Mucosa of rectum (tissue), 2 donors: ENCODE measurements at regions not wholly inside any gene's neighbourhood (a gene's known extent, or its start where the extent isn't known, plus 50 kb on each side); places are given as distances from the start of the nearest gene placed in this dataset.
"Not testable (repeated sequence)": the region's sequence is repeated elsewhere in the genome, so short reads cannot be mapped to it uniquely, and the experiment has no call there.

Experiments used
- H3K27ac ChIP-seq, 2 donors: one replicate each; pipeline ENCODE4 v1.7.0; 2013; ENCODE audit warnings: inconsistent platforms in 2 of 2, low read depth in 2 of 2, low read length in 2 of 2
- H3K27me3 ChIP-seq, 2 donors: one replicate each; pipeline ENCODE4 v1.7.0; 2013; ENCODE audit warnings: low read length in 2 of 2; ENCODE audit not compliant: control insufficient read depth in 2 of 2, insufficient read depth in 2 of 2
- H3K36me3 ChIP-seq, 2 donors: one replicate each; pipeline ENCODE4 v1.7.0; 2013; ENCODE audit warnings: low read length in 2 of 2; ENCODE audit not compliant: control insufficient read depth in 2 of 2, insufficient read depth in 2 of 2
- H3K4me1 ChIP-seq, 2 donors: one replicate each; pipeline ENCODE4 v1.7.0; 2013; ENCODE audit warnings: low read length in 2 of 2, mild to moderate bottlenecking in 1 of 2; ENCODE audit not compliant: control insufficient read depth in 2 of 2, insufficient read depth in 2 of 2
- H3K4me3 ChIP-seq, 2 donors: one replicate each; pipeline ENCODE4 v1.7.0; 2013; ENCODE audit warnings: low read length in 2 of 2
- H3K9ac ChIP-seq, 2 donors: one replicate each; pipeline ENCODE4 v1.7.0; 2013; ENCODE audit warnings: low read length in 2 of 2, low read depth in 1 of 2, mild to moderate bottlenecking in 1 of 2
- H3K9me3 ChIP-seq, 2 donors: one replicate each; pipeline ENCODE4 v1.7.0; 2013; ENCODE audit warnings: low read length in 2 of 2; ENCODE audit not compliant: control insufficient read depth in 2 of 2
- donor health status: healthy.
- donor health status: Normal muscosa, but diverticular disease.

DNA sequence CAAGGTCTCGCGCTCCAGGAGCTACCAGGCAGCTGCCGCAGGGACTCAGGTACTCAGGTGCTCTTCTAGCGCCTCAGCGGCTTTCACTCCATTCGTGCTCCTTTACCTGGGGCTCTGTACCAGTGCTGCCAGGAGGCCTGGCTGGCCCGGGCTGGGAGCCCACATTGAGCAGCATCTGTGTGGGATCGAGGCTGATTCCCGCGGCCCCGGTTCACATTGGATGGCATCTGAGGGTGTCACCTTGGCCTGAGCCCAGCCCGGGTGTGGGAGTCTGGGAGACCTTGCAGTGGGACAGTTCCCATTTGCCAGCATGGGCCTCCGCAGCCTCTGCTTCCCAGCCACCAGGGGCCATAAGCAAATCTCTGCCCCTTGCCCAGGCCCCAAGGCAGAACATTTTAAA is 96.9 kb downstream of the NPIPB11 start:
- not testable (repeated sequence) for H3K4me3 ChIP-seq, H3K27ac ChIP-seq

DNA sequence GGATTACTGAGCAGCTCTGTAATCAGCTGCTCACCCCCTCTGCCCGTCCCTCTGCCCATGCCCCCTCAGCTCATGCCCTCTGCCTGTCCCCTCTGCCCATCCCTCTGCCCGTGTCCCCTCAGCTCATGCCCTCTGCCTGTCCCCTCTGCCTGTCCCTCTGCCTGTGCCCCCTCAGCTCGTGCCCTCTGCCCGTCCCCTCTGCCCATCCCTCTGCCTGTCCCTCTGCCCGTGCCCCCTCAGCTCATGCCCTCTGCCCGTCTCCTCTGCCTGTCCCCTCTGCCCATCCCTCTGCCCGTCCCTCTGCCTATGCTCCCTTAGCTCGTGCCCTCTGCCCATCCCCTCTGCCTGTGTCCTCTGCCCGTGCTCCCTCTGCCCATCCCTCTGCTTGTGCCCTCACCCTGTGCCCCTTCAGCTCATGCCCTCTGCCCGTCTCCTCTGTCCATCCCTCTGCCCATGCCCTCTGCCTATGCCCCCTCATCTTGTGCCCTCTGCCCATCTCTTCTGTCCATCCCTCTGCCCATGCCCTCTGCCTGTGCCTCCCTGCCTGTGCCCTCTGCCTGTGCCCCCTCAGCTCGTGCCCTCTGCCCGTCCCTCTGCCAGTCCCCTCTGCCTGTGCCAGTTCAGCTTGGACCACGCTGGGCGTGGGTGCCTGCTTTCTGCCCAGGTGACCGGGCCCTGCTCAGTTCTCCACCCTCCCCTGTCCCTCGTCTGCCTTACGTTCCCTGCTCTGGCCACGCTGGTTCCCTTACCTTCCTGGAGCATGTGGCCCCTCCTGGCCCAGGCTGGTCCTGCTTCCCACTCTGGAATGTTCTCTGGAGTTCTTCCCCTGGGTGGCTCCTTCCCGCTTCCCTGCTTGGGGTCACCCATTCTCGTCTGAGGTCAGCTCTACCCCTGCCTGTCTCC is 97.6 kb downstream of the NPIPB11 start:
- no peaks in the 10 kb centered on the region for H3K9me3 ChIP-seq
- H3K4me3 ChIP-seq, result no peak overlapping the region
- no peak overlapping the region for H3K9ac ChIP-seq
- H3K27ac ChIP-seq, result no peak overlapping the region
- no peaks in the 10 kb centered on the region for H3K36me3 ChIP-seq
- H3K27me3 ChIP-seq, result no peaks in the 10 kb centered on the region
- no peaks in the 10 kb centered on the region for H3K4me1 ChIP-seq

More for the DNA sequence above, 96.9 kb downstream of the NPIPB11 start:
- H3K9ac ChIP-seq, H3K27me3 ChIP-seq, H3K4me1 ChIP-seq, H3K9me3 ChIP-seq, H3K36me3 ChIP-seq: not testable (repeated sequence)

DNA sequence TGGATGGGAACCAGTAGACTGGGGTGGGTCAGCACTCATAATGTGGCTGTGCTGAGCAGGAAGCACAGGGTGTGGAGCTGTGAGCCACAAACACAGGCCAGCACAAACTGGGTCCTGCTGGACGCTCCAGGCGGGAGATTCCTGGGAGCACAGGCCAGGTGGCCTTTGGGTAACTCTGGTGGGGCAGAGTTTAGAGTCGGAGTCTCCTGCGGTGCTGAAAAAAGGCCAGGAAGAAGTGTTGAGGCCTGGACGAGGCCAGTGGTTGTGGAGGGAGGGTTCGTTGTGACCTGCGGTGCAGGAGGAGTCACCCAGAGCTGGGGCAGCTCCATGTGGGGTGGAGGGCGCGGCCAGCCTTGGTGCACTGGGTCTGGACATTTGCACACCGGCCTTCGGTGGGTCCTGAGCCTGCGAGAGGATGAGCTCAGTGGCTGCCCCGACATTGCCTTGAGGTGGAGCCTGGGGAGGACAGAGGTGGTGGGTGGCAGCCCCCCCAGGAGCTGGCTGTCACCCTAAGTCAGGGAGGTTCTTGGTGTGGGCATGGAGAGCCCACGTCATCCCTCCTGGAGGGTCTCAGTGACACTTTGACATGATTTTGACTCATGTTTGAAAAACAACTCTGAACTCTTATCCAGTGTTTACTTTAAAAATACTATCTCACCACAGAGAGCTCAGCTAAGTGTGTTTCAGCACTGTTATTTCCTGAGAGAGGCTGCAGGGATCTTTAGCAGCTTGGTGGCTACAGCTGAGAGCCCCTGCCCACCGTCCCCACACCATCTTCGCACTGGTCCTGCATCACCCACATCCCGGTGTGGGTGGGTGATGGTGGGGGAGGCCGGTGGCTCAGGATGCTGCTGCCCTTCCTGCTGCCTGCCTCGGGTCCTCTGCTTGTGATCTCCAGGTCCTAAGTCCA is 98.7 kb downstream of the NPIPB11 start:
- Histone ChIP-seq H3K27ac (no peak overlapping the region), H3K9me3 (no peaks in the 10 kb centered on the region), H3K4me1 (no peaks in the 10 kb centered on the region), H3K27me3 (no peaks in the 10 kb centered on the region), H3K9ac (no peak overlapping the region), H3K36me3 (no peaks in the 10 kb centered on the region), H3K4me3 (no peak overlapping the region)

DNA sequence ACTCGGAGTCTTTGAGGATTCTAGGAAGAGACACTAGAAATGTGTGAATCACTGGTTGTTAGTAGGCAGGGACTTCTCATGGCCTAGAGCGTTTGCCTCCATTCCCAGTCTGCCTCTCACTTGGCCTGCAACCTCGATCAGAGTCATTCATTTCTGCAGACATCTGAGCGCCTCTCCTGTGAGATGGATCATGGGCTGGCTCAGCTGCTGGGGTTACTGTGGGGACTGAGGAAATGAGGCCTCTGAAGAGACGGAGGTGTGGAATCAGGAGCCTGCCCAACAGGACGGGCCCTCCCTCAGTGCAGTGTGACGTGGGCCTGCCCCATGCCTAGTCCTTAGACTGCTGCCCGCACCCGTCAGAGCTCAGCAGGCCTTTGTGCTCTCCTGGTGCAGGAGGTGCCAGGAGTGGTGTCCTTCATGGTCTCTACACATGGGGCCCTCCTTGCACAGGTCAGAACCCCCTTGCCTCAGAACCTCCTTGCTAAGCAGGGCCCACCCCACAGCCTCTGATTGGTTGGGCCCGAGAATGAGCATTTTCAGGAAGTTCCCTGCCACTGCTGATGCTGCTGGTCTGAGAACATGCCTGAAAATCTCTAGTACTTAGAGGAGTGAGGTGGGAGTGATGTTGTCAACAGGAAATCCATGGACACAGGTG is 99.4 kb downstream of the NPIPB11 start:
- Histone ChIP-seq H3K9ac (no peak overlapping the region), H3K4me1 (no peaks in the 10 kb centered on the region)

DNA sequence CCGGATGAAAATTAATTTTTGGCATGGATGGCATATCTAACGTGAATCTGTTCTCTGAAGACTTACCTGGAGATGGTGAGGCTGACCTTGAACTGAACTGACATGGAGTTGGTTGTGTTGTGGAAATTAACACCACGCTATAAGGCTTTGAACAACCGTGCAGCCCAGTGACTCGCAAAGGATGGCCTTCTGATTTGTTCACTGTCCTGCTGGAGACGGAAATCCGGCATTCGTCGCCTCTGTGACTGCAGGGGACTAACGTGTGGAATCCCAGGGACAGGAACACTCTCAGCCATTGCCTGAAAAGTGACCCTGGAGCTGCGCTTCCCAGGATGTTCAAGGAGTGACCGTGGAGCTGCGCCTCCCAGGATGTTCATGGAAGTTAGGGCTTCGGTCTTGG is 100.3 kb downstream of the NPIPB11 start:
- Histone ChIP-seq H3K4me3 (no peak overlapping the region), H3K36me3 (no peaks in the 10 kb centered on the region), H3K4me1 (no peaks in the 10 kb centered on the region), H3K27ac (no peak overlapping the region), H3K9ac (no peak overlapping the region), H3K27me3 (no peaks in the 10 kb centered on the region), H3K9me3 (no peaks in the 10 kb centered on the region)

More for the DNA sequence above, 99.4 kb downstream of the NPIPB11 start:
- Histone ChIP-seq H3K27ac (no peak overlapping the region), H3K27me3 (no peaks in the 10 kb centered on the region), H3K36me3 (no peaks in the 10 kb centered on the region), H3K9me3 (no peaks in the 10 kb centered on the region), H3K4me3 (no peak overlapping the region)

DNA sequence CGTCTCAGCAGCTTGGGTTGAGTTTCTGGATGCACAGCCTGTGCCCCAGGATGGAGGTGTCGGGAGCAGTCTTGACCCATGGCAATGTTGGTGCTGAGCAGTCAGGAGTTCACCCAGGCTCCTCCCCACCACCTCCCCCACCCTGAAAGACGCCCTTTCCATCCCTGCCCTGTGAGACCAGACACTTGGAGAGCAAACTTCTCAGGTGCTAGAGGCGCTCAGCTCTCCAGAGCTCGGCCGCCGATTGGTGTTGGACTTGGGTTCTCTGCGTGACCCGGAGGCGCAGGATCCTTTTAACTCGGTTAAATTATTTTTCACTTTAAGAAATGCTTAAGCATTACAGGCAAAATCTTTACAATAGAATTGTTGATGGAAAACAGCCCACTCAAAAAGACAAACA is 101.5 kb downstream of the NPIPB11 start:
- not testable (repeated sequence) for H3K27me3 ChIP-seq, H3K27ac ChIP-seq, H3K4me3 ChIP-seq, H3K9me3 ChIP-seq, H3K9ac ChIP-seq, H3K4me1 ChIP-seq, H3K36me3 ChIP-seq

DNA sequence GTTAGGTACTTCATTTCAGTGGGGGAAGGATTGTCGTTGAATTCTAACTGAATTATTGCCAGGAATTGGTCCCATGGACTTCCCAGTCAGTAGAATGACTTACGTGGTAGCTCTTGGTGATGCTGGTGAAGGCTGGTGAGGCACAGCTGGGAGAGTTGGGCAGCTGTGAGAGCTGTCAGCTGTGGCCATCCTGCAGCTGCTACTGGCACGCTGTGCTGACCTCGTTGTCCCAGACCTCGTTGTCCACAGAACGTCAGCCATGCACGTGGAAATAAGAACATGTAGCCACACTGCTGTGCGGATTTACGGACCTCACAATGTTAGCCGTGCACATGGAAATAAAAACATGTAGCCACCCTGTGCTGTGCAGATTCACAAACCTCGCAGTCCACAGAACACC is 102.3 kb downstream of the NPIPB11 start:
- peaks cover 0 to 5% of the 10 kb centered on the region in 2 donors for H3K4me1 ChIP-seq
- H3K27ac ChIP-seq, result no peak overlapping the region
- no peak overlapping the region for H3K9ac ChIP-seq
- no peaks in the 10 kb centered on the region for H3K36me3 ChIP-seq
- H3K27me3 ChIP-seq, result no peaks in the 10 kb centered on the region
- H3K4me3 ChIP-seq, result no peak overlapping the region
- no peaks in the 10 kb centered on the region for H3K9me3 ChIP-seq

DNA sequence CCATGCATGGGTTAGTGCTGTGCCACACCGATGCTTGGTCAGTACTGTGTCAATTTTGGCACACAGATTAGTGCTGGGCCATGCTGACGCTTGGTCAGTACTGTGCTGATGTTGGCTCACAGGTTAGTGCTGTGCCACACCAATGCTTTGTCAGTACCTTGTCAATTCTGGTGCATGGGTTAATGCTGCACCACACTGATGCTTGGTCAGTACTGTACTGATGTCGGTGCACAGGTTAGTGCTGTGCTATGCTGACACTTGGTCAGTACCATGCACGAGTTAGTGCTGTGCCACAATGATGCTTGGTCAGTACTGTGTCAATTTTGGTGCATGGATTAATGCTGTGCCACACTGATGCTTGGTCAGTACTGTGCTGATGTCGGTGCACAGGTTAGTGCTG is 103.0 kb downstream of the NPIPB11 start:
- Histone ChIP-seq H3K27me3 (no peaks in the 10 kb centered on the region), H3K9ac (no peak overlapping the region), H3K4me3 (no peak overlapping the region), H3K27ac (no peak overlapping the region), H3K36me3 (no peaks in the 10 kb centered on the region), H3K4me1 (peaks cover 0 to 5% of the 10 kb centered on the region in 2 donors), H3K9me3 (no peaks in the 10 kb centered on the region)

DNA sequence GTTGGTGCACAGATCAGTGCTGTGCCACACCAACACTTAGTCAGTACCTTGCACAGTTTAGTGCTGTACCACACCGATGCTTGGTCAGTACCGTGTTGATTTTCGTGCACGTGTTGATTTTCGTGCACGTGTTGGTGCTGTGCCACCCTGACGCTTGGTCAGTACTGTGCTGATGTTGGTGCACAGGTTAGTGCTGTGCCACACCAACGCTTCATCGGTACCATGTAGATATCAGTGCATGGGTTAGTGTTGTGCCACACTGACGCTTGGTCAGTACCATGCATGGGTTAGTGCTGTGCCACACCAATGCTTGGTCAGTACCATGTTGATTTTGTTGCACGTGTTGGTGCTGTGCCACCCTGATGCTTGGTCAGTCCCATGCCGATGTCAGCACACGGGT is 103.5 kb downstream of the NPIPB11 start:
- no peak overlapping the region for H3K4me3 ChIP-seq
- peaks cover 0 to 5% of the 10 kb centered on the region in 2 donors for H3K4me1 ChIP-seq
- no peak overlapping the region for H3K27ac ChIP-seq
- H3K27me3 ChIP-seq, result no peaks in the 10 kb centered on the region
- no peaks in the 10 kb centered on the region for H3K9me3 ChIP-seq
- no peak overlapping the region for H3K9ac ChIP-seq
- H3K36me3 ChIP-seq, result no peaks in the 10 kb centered on the region

DNA sequence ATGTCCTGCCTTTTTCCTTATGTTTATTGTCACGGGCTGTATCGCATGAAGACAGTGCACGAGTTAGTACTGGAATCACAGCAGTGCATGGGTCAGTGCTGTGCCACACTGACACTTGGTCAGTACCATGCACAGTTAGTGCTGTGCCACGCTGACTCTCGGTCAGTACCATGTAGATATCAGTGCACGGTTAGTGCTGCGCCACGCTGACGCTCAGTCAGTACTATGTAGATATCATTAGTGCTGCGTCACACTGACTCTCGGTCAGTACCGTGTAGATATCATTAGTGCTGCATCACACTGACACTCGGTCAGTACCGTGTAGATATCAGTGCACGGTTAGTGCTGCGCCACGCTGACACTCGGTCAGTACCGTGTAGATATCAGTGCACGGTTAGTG is 104.1 kb downstream of the NPIPB11 start:
- not testable (repeated sequence) for H3K36me3 ChIP-seq, H3K9me3 ChIP-seq, H3K27me3 ChIP-seq, H3K27ac ChIP-seq, H3K9ac ChIP-seq, H3K4me1 ChIP-seq, H3K4me3 ChIP-seq
